ENCODE measurements at regions not wholly inside any gene's neighbourhood (a gene's known extent, or its start where the extent isn't known, plus 50 kb on each side); places are given as distances from the start of the nearest gene placed in this dataset.

- Mint-ChIP-seq H3K4me3 (no peak overlapping the region), H3K9me3 (no peaks in the 10 kb centered on the region), H3K27me3 (ENCODE audit: low read depth) (peaks cover 7% of the 10 kb centered on the region), H3K36me3 (ENCODE audit: low read depth) (no peaks in the 10 kb centered on the region), H3K4me1 (no peaks in the 10 kb centered on the region), H3K27ac (ENCODE audit: unreplicated experiment) (no peak overlapping the region)
- DNase-seq (ENCODE audit: low read depth, low spot score) = no peak
- no peak for TF ChIP-seq CTCF (conservative IDR thresholded peaks at IDR 0.05)
Measured at GRCh38 chr9:103889989-103890388, 204.1 kb upstream of the SMC2 start.

- peaks cover 20% of the 10 kb centered on the region for H3K27me3 Mint-ChIP-seq (ENCODE audit: low read depth)
- no peaks in the 10 kb centered on the region for H3K36me3 Mint-ChIP-seq (ENCODE audit: low read depth)
- no peak overlapping the region for H3K27ac Mint-ChIP-seq (ENCODE audit: unreplicated experiment)
- H3K4me1 Mint-ChIP-seq = no peaks in the 10 kb centered on the region
- H3K9me3 Mint-ChIP-seq = no peaks in the 10 kb centered on the region
- DNase-seq (ENCODE audit: low read depth, low spot score) = no peak
- no peak overlapping the region for H3K4me3 Mint-ChIP-seq
- TF ChIP-seq CTCF (conservative IDR thresholded peaks at IDR 0.05) = no peak
Measured at GRCh38 chr9:103894184-103894583, 199.9 kb upstream of the SMC2 start.

- H3K4me1 Mint-ChIP-seq = no peaks in the 10 kb centered on the region
- H3K27me3 Mint-ChIP-seq (ENCODE audit: low read depth) = peaks cover 21% of the 10 kb centered on the region
- no peak overlapping the region for H3K4me3 Mint-ChIP-seq
- H3K9me3 Mint-ChIP-seq = no peaks in the 10 kb centered on the region
- DNase-seq (ENCODE audit: low read depth, low spot score) = no peak
- H3K27ac Mint-ChIP-seq (ENCODE audit: unreplicated experiment) = no peak overlapping the region
- no peaks in the 10 kb centered on the region for H3K36me3 Mint-ChIP-seq (ENCODE audit: low read depth)
- TF ChIP-seq CTCF (conservative IDR thresholded peaks at IDR 0.05) = no peak
Measured at GRCh38 chr9:103898550-103898949, 195.6 kb upstream of the SMC2 start.

GRCh38 chr9:103899866-103900265 lies 194.2 kb upstream of the SMC2 start:
- DNase-seq (ENCODE audit: low read depth, low spot score) = no peak
- Mint-ChIP-seq H3K4me3 (no peak overlapping the region), H3K27ac (ENCODE audit: unreplicated experiment) (no peak overlapping the region), H3K9me3 (no peaks in the 10 kb centered on the region), H3K4me1 (no peaks in the 10 kb centered on the region), H3K27me3 (ENCODE audit: low read depth) (peaks cover 18% of the 10 kb centered on the region), H3K36me3 (ENCODE audit: low read depth) (no peaks in the 10 kb centered on the region)
- TF ChIP-seq CTCF (conservative IDR thresholded peaks at IDR 0.05) = no peak

DNA sequence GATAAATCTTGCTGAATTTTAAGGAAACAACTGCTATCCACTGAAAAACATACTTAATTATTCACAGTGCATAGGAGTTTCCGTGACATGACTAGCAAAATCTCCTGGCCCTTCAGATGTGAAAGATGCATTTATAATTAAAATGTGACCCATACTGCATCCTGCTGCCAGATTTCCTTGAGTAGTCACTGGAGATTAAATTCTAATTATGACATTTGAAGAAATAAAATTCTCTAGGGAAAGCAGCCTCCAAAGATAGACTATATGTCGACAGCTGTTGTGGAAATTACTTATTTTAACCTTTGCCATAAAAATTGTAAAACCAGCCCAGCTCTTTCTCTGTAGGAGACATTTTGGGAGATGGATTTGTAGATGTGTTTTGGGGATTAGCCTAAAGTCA lies 193.6 kb upstream of the SMC2 start:
- no peak overlapping the region for H3K4me3 Mint-ChIP-seq
- no peaks in the 10 kb centered on the region for H3K4me1 Mint-ChIP-seq
- H3K9me3 Mint-ChIP-seq = no peaks in the 10 kb centered on the region
- no peak for DNase-seq (ENCODE audit: low read depth, low spot score)
- no peak for TF ChIP-seq CTCF (conservative IDR thresholded peaks at IDR 0.05)
- H3K27me3 Mint-ChIP-seq (ENCODE audit: low read depth) = peaks cover 17% of the 10 kb centered on the region
- H3K27ac Mint-ChIP-seq (ENCODE audit: unreplicated experiment) = no peak overlapping the region
- no peaks in the 10 kb centered on the region for H3K36me3 Mint-ChIP-seq (ENCODE audit: low read depth)

DNA sequence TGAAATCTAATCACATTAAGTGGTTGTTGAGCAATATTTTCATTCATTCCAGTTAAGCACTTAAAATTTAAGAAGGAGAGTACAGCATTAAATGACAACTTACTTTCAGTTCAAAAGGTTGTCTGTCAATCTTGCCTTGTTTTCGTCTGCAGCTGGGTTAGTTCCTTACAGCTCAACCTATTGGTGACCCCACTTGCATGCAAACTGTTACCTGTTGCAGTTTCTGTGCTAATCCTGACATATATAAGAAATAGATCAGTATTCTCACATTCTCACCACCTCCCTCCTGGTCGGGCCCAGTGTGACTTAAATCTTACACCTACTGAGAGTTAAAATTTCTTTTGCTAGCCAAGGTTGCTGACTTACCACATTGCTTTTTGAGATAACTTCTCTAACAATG lies 191.8 kb upstream of the SMC2 start:
- TF ChIP-seq CTCF (conservative IDR thresholded peaks at IDR 0.05) = no peak
- no peaks in the 10 kb centered on the region for H3K4me1 Mint-ChIP-seq

More for the DNA sequence above, 191.8 kb upstream of the SMC2 start:
- no peak overlapping the region for H3K27ac Mint-ChIP-seq (ENCODE audit: unreplicated experiment)
- DNase-seq (ENCODE audit: low read depth, low spot score) = no peak
- no peaks in the 10 kb centered on the region for H3K9me3 Mint-ChIP-seq
- H3K4me3 Mint-ChIP-seq = no peak overlapping the region
- peaks cover 11% of the 10 kb centered on the region for H3K27me3 Mint-ChIP-seq (ENCODE audit: low read depth)
- no peaks in the 10 kb centered on the region for H3K36me3 Mint-ChIP-seq (ENCODE audit: low read depth)
